ENCODE measurements at regions not wholly inside any gene's neighbourhood (a gene's known extent, or its start where the extent isn't known, plus 50 kb on each side); places are given as distances from the start of the nearest gene placed in this dataset.

DNA sequence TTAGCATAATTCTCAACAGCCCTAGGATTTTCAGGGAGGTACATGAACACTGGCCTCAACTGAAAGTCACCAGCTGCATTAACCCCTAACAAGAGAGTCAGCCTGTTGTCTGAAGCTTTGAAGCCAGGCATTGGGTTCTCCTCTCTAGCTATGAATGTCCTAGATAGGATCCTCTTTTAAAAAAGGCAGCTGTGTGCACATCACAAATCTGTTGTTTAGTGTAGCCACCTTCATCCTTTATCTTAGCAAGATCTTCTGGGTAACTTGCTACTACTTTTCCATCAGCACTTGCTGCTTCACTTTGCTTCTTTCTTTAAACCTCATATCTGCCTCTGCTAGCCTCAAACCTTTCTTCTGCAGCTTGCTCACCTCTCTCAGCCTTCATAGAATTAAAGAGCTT, 1692.1 kb downstream of the EFNB2 start:
- DNase-seq (ENCODE audit: low read depth), result no peak

DNA sequence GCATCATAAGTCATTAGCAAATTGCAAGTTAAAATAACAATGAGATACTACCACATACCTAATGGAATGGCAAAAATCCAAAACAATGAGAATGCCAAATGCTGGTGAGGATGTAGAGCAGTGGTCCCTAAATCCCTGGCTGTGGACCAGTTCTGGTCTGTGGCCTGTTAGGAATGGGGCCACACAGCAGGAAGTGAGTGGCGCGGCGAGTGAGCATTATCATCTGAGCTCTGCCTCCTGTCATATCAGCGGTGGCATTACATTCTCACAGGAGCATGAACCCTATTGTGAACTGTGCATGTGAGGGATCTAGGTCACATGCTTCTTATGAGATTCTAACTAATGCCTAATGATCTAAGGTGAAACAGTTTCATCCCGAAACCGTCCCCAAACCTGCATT, 1694.4 kb downstream of the EFNB2 start:
- DNase-seq (ENCODE audit: low read depth), result no peak

- DNase-seq (ENCODE audit: low read depth), result no peak
Measured at GRCh38 chr13:104837756-104838155, 1697.7 kb downstream of the EFNB2 start.

- DNase-seq (ENCODE audit: low read depth), result no peak
Measured at GRCh38 chr13:104833221-104833620, 1702.2 kb downstream of the EFNB2 start.

- DNase-seq (ENCODE audit: low read depth), result no peak
Measured at GRCh38 chr13:104832231-104832630, 1703.2 kb downstream of the EFNB2 start.

GRCh38 chr13:104831831-104832230, 1703.6 kb downstream of the EFNB2 start:
- no peak for DNase-seq (ENCODE audit: low read depth)

DNA sequence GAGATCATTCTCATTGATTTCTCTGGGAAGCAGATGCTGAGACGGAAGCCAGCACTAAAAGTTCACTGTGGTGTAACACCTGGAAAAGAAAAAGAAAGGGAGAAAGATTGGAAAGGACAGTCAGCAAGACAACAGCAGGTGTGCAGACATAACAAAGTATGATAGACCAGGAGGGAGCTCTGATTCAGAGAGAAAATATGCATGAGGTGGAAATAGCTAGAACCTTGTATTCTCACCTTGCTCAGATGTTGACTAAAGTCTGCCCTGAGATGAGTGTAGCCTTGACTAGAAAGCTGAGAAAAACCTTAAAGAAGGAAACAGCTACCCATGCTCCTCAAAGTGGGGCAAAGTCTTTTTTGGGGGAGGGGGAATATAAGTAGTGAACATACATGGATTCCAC, 1711.8 kb downstream of the EFNB2 start:
- DNase-seq (ENCODE audit: low read depth), result no peak

DNA sequence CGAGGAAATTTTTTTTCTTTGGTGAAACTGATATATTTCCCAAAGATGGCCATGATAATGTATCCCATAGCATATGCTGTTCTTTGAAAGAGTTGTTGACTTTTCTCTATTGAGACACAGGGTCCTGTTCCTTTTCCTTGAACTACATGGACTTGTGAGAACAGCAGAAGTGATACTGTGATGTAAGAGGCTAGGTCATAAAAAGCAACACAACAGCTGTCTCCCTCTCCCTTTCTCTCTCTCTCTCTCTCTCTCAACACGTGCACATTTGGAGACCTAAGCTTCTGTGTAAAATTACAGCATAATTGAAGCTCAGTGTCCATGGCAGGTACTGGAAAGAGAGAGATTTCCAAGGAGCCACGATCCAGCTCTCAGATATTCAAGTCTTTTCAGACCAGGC, 1712.4 kb downstream of the EFNB2 start:
- no peak for DNase-seq (ENCODE audit: low read depth)

DNA sequence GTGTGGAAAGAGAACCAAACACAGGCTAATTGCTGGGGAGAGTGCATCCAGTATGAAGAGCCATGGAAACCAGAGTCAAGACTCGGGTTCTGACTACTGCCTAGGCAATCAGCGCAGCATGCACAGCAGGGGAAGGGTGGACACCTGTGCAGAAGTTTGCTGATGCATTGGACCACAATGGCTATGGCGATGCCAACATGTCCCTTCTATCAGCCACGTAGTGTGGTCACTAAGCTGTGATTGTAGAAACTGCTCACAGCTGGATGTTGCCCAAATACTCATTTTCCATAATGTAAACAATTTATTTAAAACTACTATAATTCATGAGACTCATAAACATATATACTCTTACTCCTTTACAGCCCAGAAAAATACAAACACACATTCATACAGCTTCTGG, 1718.2 kb downstream of the EFNB2 start:
- no peak for DNase-seq (ENCODE audit: low read depth)

- no peak for DNase-seq (ENCODE audit: low read depth)
Measured at GRCh38 chr13:104816726-104817125, 1718.7 kb downstream of the EFNB2 start.

DNA sequence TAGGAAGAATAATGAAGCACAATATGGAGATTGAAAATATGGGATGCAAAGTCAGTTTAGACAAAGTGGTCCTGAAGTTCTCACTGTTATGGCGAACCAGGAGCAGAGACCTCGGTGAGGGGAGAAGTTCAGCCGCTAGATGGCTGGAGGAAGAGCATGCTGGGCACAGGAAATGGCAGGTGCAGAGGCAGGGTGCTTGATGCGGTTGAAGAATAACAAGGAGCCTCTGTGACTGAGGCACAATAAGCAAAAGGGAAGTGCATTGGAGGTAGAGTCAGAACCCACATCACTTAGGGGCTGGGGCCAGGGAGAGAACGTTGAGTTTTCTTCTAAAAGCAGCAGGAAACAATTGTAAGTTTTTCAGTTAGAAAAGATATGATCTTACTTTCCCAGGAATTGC, 1725.2 kb downstream of the EFNB2 start:
- DNase-seq (ENCODE audit: low read depth), result no peak

DNA sequence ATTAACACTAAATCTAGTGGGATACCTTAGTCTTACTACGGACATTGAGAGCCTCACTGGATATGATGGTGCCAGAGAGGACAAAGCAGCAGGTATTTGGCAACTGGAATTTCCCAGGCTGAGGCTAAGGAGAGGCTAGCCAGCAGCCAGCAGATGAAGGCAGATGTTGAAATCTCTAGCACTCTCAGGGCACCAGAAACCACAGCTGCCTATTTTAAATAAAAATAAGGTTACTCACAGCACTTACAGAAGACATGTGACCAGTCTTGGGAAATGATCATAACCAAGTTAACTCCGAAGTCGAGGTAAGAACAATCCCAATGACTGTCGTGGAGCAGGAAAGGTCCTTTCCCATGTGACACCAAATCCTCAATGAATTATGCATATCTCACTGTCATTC, 1726.0 kb downstream of the EFNB2 start:
- DNase-seq (ENCODE audit: low read depth), result no peak

DNA sequence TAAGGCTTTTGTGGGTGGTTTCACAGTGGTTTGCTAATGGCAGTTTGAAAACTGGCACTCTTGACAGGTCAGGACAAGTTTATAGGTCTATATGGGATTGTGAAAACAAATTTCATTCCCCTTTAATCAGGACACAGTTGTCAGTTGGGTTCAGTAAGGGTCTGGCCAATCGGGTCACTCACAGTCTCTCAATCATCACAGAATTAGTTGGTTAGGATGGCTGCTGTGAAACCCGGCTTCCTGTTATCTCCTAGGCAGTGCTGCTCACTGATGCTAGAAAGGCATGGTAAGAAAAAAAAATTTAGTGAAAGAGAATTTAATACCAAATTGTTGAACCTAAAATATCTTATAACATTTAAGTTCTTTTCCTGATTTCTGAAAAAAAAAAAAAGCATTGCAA, 1730.1 kb downstream of the EFNB2 start:
- no peak for DNase-seq (ENCODE audit: low read depth)

GRCh38 chr13:104799152-104799551, 1732.9 kb upstream of the SLC10A2 start:
- DNase-seq (ENCODE audit: low read depth), result no peak

DNA sequence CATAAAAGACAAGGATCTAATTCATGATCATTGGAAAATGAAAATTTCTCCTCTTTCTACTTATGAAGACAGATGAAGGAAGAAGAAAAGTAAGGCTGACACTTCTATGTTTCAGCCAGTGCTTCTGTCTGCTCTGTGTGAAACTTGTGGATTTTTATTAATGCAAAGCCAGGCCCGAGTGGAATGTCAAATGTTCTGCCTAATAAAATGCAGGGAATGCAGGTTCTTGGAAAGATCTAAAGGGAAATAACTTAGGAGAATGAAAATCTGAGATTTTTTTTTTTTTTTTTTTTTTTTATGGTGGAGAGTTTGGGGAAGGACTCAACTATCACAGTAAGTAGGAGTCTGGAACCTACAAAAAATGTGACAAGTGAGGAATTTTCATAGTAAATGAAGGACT, 1732.3 kb upstream of the SLC10A2 start:
- DNase-seq (ENCODE audit: low read depth), result no peak

- no peak for DNase-seq (ENCODE audit: low read depth)
Measured at GRCh38 chr13:104796581-104796980, 1730.4 kb upstream of the SLC10A2 start.

- DNase-seq (ENCODE audit: low read depth), result no peak
Measured at GRCh38 chr13:104785952-104786351, 1719.7 kb upstream of the SLC10A2 start.

DNA sequence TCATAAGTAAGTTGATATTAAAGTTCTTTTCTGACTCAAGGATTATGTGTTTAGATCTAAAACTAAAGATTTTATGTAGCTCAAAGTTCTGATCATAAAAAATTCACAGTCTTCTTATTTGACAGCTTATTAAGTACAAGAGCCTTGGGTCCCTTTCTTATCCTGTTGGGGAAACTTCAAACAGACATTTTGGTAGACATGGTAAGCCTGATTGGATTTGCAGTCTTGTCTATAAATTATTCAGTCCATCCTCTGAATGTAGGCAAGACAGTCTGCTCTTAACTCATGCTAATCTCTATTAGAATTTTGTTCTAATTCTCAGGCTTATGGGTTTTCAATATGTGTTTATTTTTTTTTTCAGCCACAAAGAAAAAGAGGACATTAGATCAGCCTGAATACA, 1718.7 kb upstream of the SLC10A2 start:
- DNase-seq (ENCODE audit: low read depth), result no peak

DNA sequence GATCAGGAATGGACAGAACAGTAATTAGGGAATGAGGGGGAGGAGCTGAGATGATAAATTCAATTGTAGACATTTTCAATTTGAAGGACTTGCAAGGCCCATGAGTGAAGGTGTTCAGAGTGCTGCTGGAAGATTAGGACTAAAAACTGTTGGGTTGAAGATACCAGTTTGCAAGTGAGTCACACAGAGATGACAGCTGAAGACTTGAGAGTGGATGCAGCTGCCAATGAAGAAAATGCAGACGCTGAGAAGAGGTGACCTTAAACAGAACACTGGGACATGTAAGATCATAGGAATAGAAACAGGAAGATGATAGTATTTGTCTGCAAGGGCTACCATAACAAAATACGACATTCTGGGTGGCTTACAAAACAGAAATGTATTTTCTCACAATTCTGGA, 1716.5 kb upstream of the SLC10A2 start:
- DNase-seq (ENCODE audit: low read depth), result no peak

- no peak for DNase-seq (ENCODE audit: low read depth)
Measured at GRCh38 chr13:104779311-104779993, 1713.2 kb upstream of the SLC10A2 start.

DNA sequence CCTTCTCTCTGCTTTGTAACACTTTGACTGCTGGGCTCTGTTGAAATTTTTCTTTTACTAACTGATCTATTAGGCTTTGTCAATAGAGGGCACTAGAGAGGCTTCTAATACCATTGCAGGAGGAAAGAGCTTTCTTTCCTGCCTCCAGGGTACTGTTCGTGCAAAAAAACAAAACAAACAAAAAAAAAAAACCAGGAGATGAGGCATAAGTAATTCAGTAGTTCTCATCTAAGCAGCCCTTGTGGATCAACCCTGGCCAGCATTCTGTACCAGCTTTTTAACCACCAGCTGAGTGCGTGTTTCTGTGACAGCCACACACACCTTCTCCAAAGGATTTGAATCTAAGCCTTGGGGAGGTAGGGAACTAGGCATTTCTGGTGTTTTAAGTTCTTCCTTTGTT, 1707.6 kb upstream of the SLC10A2 start:
- no peak for DNase-seq (ENCODE audit: low read depth)

- no peak for DNase-seq (ENCODE audit: low read depth)
Measured at GRCh38 chr13:104769545-104769944, 1703.3 kb upstream of the SLC10A2 start.

GRCh38 chr13:104766319-104766718, 1700.1 kb upstream of the SLC10A2 start:
- DNase-seq (ENCODE audit: low read depth), result no peak

DNA sequence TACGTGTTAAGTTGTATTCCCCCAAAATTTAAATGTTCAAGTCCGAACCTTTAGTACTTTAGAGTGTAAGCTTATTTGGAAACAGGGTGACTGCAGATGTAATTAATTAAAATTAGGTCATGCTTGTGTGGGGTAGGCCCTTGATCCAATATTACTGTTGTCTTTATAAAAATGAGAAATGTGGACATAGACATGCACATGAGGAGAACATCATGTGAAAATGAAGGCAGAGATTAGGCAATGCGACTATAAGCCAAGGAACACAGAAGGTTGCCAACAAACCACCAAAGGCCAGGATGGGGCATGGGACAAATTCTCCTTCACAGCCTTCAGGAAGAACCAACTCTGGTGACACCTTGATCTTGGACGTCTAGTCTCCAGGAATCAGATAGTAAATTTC, 1698.4 kb upstream of the SLC10A2 start:
- no peak for DNase-seq (ENCODE audit: low read depth)

GRCh38 chr13:104759069-104759468, 1692.9 kb upstream of the SLC10A2 start:
- DNase-seq (ENCODE audit: low read depth), result no peak

Data from stimulated activated CD8-positive, alpha-beta memory T cell treated with anti-CD3 and anti-CD28 coated beads, Interleukin-12 subunit alpha, Interleukin-12 subunit beta, amount 100 ng/mL, for 4 hours (primary cell).